ENCODE measurements at regions not wholly inside any gene's neighbourhood (a gene's known extent, or its start where the extent isn't known, plus 50 kb on each side); places are given as distances from the start of the nearest gene placed in this dataset.
"Not testable (repeated sequence)": the region's sequence is repeated elsewhere in the genome, so short reads cannot be mapped to it uniquely, and the experiment has no call there.

DNA sequence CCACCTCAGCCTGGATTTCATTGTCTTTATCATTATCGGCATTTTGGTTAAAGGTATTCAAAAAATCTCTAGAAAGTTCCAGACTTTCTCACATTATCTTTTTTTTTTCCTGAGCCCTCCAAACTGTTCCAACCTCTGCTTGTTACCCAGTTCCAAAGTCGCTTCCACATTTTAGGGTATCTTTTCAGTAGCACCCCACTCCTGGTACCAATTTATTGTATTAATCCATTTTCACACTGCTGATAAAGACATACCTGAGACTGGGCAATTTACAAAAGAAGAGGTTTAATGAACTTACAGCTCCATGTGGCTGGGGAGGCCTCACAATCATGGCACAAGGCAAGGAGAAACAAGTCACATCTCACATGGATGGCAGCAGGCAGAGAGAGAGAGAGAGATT is 145.5 kb upstream of the SSTR1 start:
- TF ChIP-seq, protein P1, sequence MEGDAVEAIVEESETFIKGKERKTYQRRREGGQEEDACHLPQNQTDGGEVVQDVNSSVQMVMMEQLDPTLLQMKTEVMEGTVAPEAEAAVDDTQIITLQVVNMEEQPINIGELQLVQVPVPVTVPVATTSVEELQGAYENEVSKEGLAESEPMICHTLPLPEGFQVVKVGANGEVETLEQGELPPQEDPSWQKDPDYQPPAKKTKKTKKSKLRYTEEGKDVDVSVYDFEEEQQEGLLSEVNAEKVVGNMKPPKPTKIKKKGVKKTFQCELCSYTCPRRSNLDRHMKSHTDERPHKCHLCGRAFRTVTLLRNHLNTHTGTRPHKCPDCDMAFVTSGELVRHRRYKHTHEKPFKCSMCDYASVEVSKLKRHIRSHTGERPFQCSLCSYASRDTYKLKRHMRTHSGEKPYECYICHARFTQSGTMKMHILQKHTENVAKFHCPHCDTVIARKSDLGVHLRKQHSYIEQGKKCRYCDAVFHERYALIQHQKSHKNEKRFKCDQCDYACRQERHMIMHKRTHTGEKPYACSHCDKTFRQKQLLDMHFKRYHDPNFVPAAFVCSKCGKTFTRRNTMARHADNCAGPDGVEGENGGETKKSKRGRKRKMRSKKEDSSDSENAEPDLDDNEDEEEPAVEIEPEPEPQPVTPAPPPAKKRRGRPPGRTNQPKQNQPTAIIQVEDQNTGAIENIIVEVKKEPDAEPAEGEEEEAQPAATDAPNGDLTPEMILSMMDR (IDR thresholded peaks at IDR 0.05; ENCODE audit: insufficient read depth, low read depth, low read length) = not testable (repeated sequence)
- not testable (repeated sequence) for TF ChIP-seq EZH2 (IDR thresholded peaks at IDR 0.05; ENCODE audit: insufficient read depth, low read length)

All from astrocyte (in vitro differentiated cells and primary cell).